Suprapubic skin (tissue), 3 donors: ENCODE measurements at regions not wholly inside any gene's neighbourhood (a gene's known extent, or its start where the extent isn't known, plus 50 kb on each side); places are given as distances from the start of the nearest gene placed in this dataset.

Source experiments
- CTCF ChIP-seq, 2 donors: fragments of 200-600 bp in 1 of 2; fragments of 450-650 bp in 1 of 2; sonication (generic) in 1 of 2; IDR thresholded peaks; one replicate each; pipeline ENCODE4 v1.5.1; 2016 to 2019; ENCODE audit warnings: antibody characterized with exemption in 2 of 2, mild to moderate bottlenecking in 1 of 2, moderate library complexity in 1 of 2
- POLR2A ChIP-seq, 2 donors: fragments of 450-650 bp; IDR thresholded peaks; one replicate each; pipeline ENCODE4 v1.6.1; 2017; ENCODE audit warnings: antibody characterized with exemption in 2 of 2, mild to moderate bottlenecking in 2 of 2, moderate library complexity in 2 of 2

- no peak for TF ChIP-seq CTCF (IDR thresholded peaks at IDR 0.05)
- TF ChIP-seq POLR2A (IDR thresholded peaks at IDR 0.05): no peak
Observed at GRCh38 chr6:88538130-88538706, 372.1 kb upstream of the CNR1 start.
